ENCODE measurements at regions not wholly inside any gene's neighbourhood (a gene's known extent, or its start where the extent isn't known, plus 50 kb on each side); places are given as distances from the start of the nearest gene placed in this dataset.

- no peaks in the 10 kb centered on the region for H3K36me3 ChIP-seq (ENCODE audit: control insufficient read depth, insufficient read depth, low read length)
- H3K4me1 ChIP-seq (ENCODE audit: control insufficient read depth, insufficient read depth, low read length) = peaks cover 13% of the 10 kb centered on the region
- H3K9ac ChIP-seq (ENCODE audit: low read depth, low read length) = no peak overlapping the region
- no peak overlapping the region for H3K4me3 ChIP-seq (ENCODE audit: low read depth, low read length)
- H3K27me3 ChIP-seq (ENCODE audit: control insufficient read depth, insufficient read depth, low read length) = no peaks in the 10 kb centered on the region
- H3K27ac ChIP-seq (ENCODE audit: low read depth, low read length) = no peak overlapping the region
- no peaks in the 10 kb centered on the region for H3K9me3 ChIP-seq (ENCODE audit: control insufficient read depth, insufficient read depth, low read length)
These were observed 774.8 kb downstream of the KCTD16 start for GRCh38 chr5:144945503-144945902.

DNA sequence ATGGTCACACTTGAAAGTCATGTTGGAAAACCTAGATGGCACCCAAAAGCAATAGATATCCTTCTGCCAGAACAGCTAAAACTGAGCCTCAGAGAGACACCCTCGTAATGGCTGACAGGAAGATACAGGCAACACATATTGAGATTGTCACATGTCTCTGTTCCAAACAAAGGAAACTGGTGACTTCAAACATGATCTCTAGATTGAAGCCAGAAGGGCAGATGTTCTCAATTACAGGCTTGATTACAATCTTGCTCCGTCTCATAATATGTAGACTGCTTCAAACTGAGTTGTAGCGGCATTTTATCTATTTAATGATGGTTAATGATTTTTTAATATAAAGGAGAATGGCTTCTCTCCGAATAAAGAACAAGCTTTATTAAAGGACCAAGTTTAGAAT, 774.3 kb downstream of the KCTD16 start:
- Histone ChIP-seq H3K4me1 (ENCODE audit: control insufficient read depth, insufficient read depth, low read length) (peaks cover 13% of the 10 kb centered on the region), H3K9me3 (ENCODE audit: control insufficient read depth, insufficient read depth, low read length) (no peaks in the 10 kb centered on the region), H3K4me3 (ENCODE audit: low read depth, low read length) (no peak overlapping the region), H3K36me3 (ENCODE audit: control insufficient read depth, insufficient read depth, low read length) (no peaks in the 10 kb centered on the region), H3K27ac (ENCODE audit: low read depth, low read length) (no peak overlapping the region), H3K9ac (ENCODE audit: low read depth, low read length) (no peak overlapping the region), H3K27me3 (ENCODE audit: control insufficient read depth, insufficient read depth, low read length) (no peaks in the 10 kb centered on the region)

DNA sequence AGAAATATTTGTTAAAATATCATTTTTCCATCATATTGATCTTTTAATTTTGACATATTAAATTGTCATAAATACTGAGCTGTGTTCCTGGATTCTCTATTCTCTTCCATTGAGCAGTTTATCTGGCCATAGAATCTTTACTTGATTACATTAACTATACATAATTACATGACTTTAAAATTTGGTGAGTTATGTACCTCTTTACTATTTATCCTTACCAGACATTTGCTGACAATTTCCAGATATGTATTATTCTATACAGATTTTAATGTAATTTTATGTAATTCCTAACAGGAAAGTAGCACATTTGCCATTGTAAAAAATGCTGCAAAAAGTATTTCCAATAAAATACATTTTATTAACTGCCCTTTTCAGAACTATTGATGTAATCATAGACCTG, 770.3 kb downstream of the KCTD16 start:
- H3K36me3 ChIP-seq (ENCODE audit: control insufficient read depth, insufficient read depth, low read length) = no peaks in the 10 kb centered on the region
- peaks cover 7% of the 10 kb centered on the region for H3K4me1 ChIP-seq (ENCODE audit: control insufficient read depth, insufficient read depth, low read length)
- no peaks in the 10 kb centered on the region for H3K9me3 ChIP-seq (ENCODE audit: control insufficient read depth, insufficient read depth, low read length)
- no peak overlapping the region for H3K27ac ChIP-seq (ENCODE audit: low read depth, low read length)
- H3K27me3 ChIP-seq (ENCODE audit: control insufficient read depth, insufficient read depth, low read length) = no peaks in the 10 kb centered on the region
- H3K4me3 ChIP-seq (ENCODE audit: low read depth, low read length) = no peak overlapping the region
- no peak overlapping the region for H3K9ac ChIP-seq (ENCODE audit: low read depth, low read length)

DNA sequence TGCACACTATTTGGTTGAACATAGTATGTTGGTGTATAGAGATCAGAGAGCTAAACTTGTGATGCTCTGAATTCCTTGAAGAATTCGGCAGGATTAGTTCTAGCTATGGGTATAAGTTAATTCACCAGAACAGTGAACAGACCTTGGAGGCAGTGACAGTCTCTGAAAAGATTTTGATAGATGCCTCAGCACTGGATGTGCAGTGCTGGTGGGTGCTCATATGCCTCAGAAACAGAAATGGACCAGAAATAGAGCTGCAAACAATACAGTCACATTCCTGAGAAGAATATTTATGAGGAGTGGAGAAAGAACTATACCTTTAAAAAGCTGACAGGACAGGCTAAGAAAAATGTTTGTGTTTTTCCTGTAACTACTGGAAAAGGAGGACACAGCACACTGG, 747.7 kb downstream of the KCTD16 start:
- Histone ChIP-seq H3K4me3 (ENCODE audit: low read depth, low read length) (no peak overlapping the region), H3K9ac (ENCODE audit: low read depth, low read length) (no peak overlapping the region), H3K4me1 (ENCODE audit: control insufficient read depth, insufficient read depth, low read length) (no peaks in the 10 kb centered on the region), H3K9me3 (ENCODE audit: control insufficient read depth, insufficient read depth, low read length) (no peaks in the 10 kb centered on the region), H3K27ac (ENCODE audit: low read depth, low read length) (no peak overlapping the region), H3K27me3 (ENCODE audit: control insufficient read depth, insufficient read depth, low read length) (no peaks in the 10 kb centered on the region), H3K36me3 (ENCODE audit: control insufficient read depth, insufficient read depth, low read length) (no peaks in the 10 kb centered on the region)

- no peaks in the 10 kb centered on the region for H3K9me3 ChIP-seq (ENCODE audit: control insufficient read depth, insufficient read depth, low read length)
- no peak overlapping the region for H3K9ac ChIP-seq (ENCODE audit: low read depth, low read length)
- no peaks in the 10 kb centered on the region for H3K27me3 ChIP-seq (ENCODE audit: control insufficient read depth, insufficient read depth, low read length)
- no peaks in the 10 kb centered on the region for H3K36me3 ChIP-seq (ENCODE audit: control insufficient read depth, insufficient read depth, low read length)
- no peaks in the 10 kb centered on the region for H3K4me1 ChIP-seq (ENCODE audit: control insufficient read depth, insufficient read depth, low read length)
- H3K27ac ChIP-seq (ENCODE audit: low read depth, low read length) = no peak overlapping the region
- no peak overlapping the region for H3K4me3 ChIP-seq (ENCODE audit: low read depth, low read length)
These were observed 744.8 kb downstream of the KCTD16 start for GRCh38 chr5:144915452-144915851.

GRCh38 chr5:144913661-144914060, 743.0 kb downstream of the KCTD16 start:
- Histone ChIP-seq H3K36me3 (ENCODE audit: control insufficient read depth, insufficient read depth, low read length) (no peaks in the 10 kb centered on the region), H3K27ac (ENCODE audit: low read depth, low read length) (no peak overlapping the region), H3K9me3 (ENCODE audit: control insufficient read depth, insufficient read depth, low read length) (no peaks in the 10 kb centered on the region), H3K9ac (ENCODE audit: low read depth, low read length) (no peak overlapping the region), H3K4me3 (ENCODE audit: low read depth, low read length) (no peak overlapping the region), H3K27me3 (ENCODE audit: control insufficient read depth, insufficient read depth, low read length) (no peaks in the 10 kb centered on the region), H3K4me1 (ENCODE audit: control insufficient read depth, insufficient read depth, low read length) (no peaks in the 10 kb centered on the region)

GRCh38 chr5:144896473-144896872, 725.8 kb downstream of the KCTD16 start:
- Histone ChIP-seq H3K4me1 (ENCODE audit: control insufficient read depth, insufficient read depth, low read length) (no peaks in the 10 kb centered on the region), H3K4me3 (ENCODE audit: low read depth, low read length) (no peak overlapping the region), H3K9me3 (ENCODE audit: control insufficient read depth, insufficient read depth, low read length) (no peaks in the 10 kb centered on the region), H3K27ac (ENCODE audit: low read depth, low read length) (no peak overlapping the region), H3K27me3 (ENCODE audit: control insufficient read depth, insufficient read depth, low read length) (no peaks in the 10 kb centered on the region), H3K9ac (ENCODE audit: low read depth, low read length) (no peak overlapping the region), H3K36me3 (ENCODE audit: control insufficient read depth, insufficient read depth, low read length) (no peaks in the 10 kb centered on the region)

- Histone ChIP-seq H3K4me3 (ENCODE audit: low read depth, low read length) (no peak overlapping the region), H3K27me3 (ENCODE audit: control insufficient read depth, insufficient read depth, low read length) (no peaks in the 10 kb centered on the region), H3K9me3 (ENCODE audit: control insufficient read depth, insufficient read depth, low read length) (no peaks in the 10 kb centered on the region), H3K4me1 (ENCODE audit: control insufficient read depth, insufficient read depth, low read length) (no peaks in the 10 kb centered on the region), H3K36me3 (ENCODE audit: control insufficient read depth, insufficient read depth, low read length) (no peaks in the 10 kb centered on the region), H3K9ac (ENCODE audit: low read depth, low read length) (no peak overlapping the region), H3K27ac (ENCODE audit: low read depth, low read length) (no peak overlapping the region)
These were observed 716.0 kb downstream of the KCTD16 start for GRCh38 chr5:144886668-144887067.

- no peak overlapping the region for H3K9ac ChIP-seq (ENCODE audit: low read depth, low read length)
- no peaks in the 10 kb centered on the region for H3K4me1 ChIP-seq (ENCODE audit: control insufficient read depth, insufficient read depth, low read length)
- H3K27me3 ChIP-seq (ENCODE audit: control insufficient read depth, insufficient read depth, low read length) = no peaks in the 10 kb centered on the region
- H3K27ac ChIP-seq (ENCODE audit: low read depth, low read length) = no peak overlapping the region
- no peaks in the 10 kb centered on the region for H3K36me3 ChIP-seq (ENCODE audit: control insufficient read depth, insufficient read depth, low read length)
- H3K9me3 ChIP-seq (ENCODE audit: control insufficient read depth, insufficient read depth, low read length) = no peaks in the 10 kb centered on the region
- H3K4me3 ChIP-seq (ENCODE audit: low read depth, low read length) = no peak overlapping the region
These were observed 712.1 kb downstream of the KCTD16 start for GRCh38 chr5:144882739-144883283.

- no peaks in the 10 kb centered on the region for H3K4me1 ChIP-seq (ENCODE audit: control insufficient read depth, insufficient read depth, low read length)
- no peaks in the 10 kb centered on the region for H3K36me3 ChIP-seq (ENCODE audit: control insufficient read depth, insufficient read depth, low read length)
- no peak overlapping the region for H3K27ac ChIP-seq (ENCODE audit: low read depth, low read length)
- no peak overlapping the region for H3K9ac ChIP-seq (ENCODE audit: low read depth, low read length)
- H3K9me3 ChIP-seq (ENCODE audit: control insufficient read depth, insufficient read depth, low read length) = no peaks in the 10 kb centered on the region
- H3K27me3 ChIP-seq (ENCODE audit: control insufficient read depth, insufficient read depth, low read length) = no peaks in the 10 kb centered on the region
- H3K4me3 ChIP-seq (ENCODE audit: low read depth, low read length) = no peak overlapping the region
These were observed 709.8 kb downstream of the KCTD16 start for GRCh38 chr5:144880513-144880912.

- H3K36me3 ChIP-seq (ENCODE audit: control insufficient read depth, insufficient read depth, low read length) = no peaks in the 10 kb centered on the region
These were observed 706.3 kb downstream of the KCTD16 start for GRCh38 chr5:144876990-144877389.

GRCh38 chr5:144873076-144873475, 702.4 kb downstream of the KCTD16 start:
- no peak overlapping the region for H3K9ac ChIP-seq (ENCODE audit: low read depth, low read length)
- no peak overlapping the region for H3K4me3 ChIP-seq (ENCODE audit: low read depth, low read length)
- no peaks in the 10 kb centered on the region for H3K36me3 ChIP-seq (ENCODE audit: control insufficient read depth, insufficient read depth, low read length)
- no peak overlapping the region for H3K27ac ChIP-seq (ENCODE audit: low read depth, low read length)
- no peaks in the 10 kb centered on the region for H3K27me3 ChIP-seq (ENCODE audit: control insufficient read depth, insufficient read depth, low read length)
- no peaks in the 10 kb centered on the region for H3K4me1 ChIP-seq (ENCODE audit: control insufficient read depth, insufficient read depth, low read length)
- H3K9me3 ChIP-seq (ENCODE audit: control insufficient read depth, insufficient read depth, low read length) = no peaks in the 10 kb centered on the region

More at GRCh38 chr5:144876990-144877389, 706.3 kb downstream of the KCTD16 start:
- Histone ChIP-seq H3K27me3 (ENCODE audit: control insufficient read depth, insufficient read depth, low read length) (no peaks in the 10 kb centered on the region), H3K27ac (ENCODE audit: low read depth, low read length) (no peak overlapping the region), H3K4me3 (ENCODE audit: low read depth, low read length) (no peak overlapping the region), H3K9ac (ENCODE audit: low read depth, low read length) (no peak overlapping the region), H3K4me1 (ENCODE audit: control insufficient read depth, insufficient read depth, low read length) (no peaks in the 10 kb centered on the region), H3K9me3 (ENCODE audit: control insufficient read depth, insufficient read depth, low read length) (no peaks in the 10 kb centered on the region)

Measured in HUES48 (cell line).